IMR-90 (cell line): ENCODE measurements at regions not wholly inside any gene's neighbourhood (a gene's known extent, or its start where the extent isn't known, plus 50 kb on each side); places are given as distances from the start of the nearest gene placed in this dataset.

ENCODE experiments used
- ATAC-seq: fragments of 200-7000 bp; cut with Tn5 transposase; 2 replicates; pipeline ENCODE4 v1.9.1; 2020; ENCODE audit warnings: low read depth, mild to moderate bottlenecking, moderate library complexity
- BruUV-seq: library from RNA; stranded (reverse); fragments of 400-500 nt; replicated peaks from 2 replicates; lab custom pipeline; 2021; lab: Mats Ljungman, UMichigan
- CTCF ChIA-PET: fragments of 300-600 bp; formaldehyde crosslinking; extraction: SDS; loops from one replicate; lab custom pipeline; 2021; ENCODE audit warnings: antibody characterized with exemption; lab: Yijun Ruan, JAX
- POLR2A ChIA-PET: fragments of 300-600 bp; sonication (Branson Sonifier 250); formaldehyde crosslinking; loops from one replicate; lab custom pipeline; 2022; ENCODE audit warnings: antibody characterized with exemption; ENCODE audit not compliant: unreplicated experiment; lab: Charles Lee
- DNase-seq: peaks from one replicate; pipeline ENCODE4 v3.0.0; 2013
- H2AFZ ChIP-seq: replicated peaks from 2 replicates; pipeline ENCODE3; 2013; ENCODE audit warnings: low read length, mild to moderate bottlenecking; ENCODE audit not compliant: poor library complexity
- H2AK5ac ChIP-seq: 2 replicates; pipeline ENCODE4 v1.6.1; 2013; ENCODE audit warnings: low read depth, low read length, inconsistent platforms
- H2AK9ac ChIP-seq: replicated peaks from 2 replicates; pipeline ENCODE3; 2013; ENCODE audit warnings: mild to moderate bottlenecking, low read depth, low read length, moderate library complexity; ENCODE audit not compliant: poor library complexity
- H2BK120ac ChIP-seq: 2 replicates; pipeline ENCODE4 v1.6.1; 2013; ENCODE audit warnings: low read depth, low read length, inconsistent platforms
- H2BK15ac ChIP-seq: 3 replicates; pipeline ENCODE4 v1.6.1; 2013; ENCODE audit warnings: low read depth, low read length, inconsistent platforms
- H2BK20ac ChIP-seq: 2 replicates; pipeline ENCODE4 v1.6.1; 2013; ENCODE audit warnings: low read depth, mild to moderate bottlenecking, inconsistent platforms, low read length, moderate library complexity
- H2BK5ac ChIP-seq: 2 replicates; pipeline ENCODE4 v1.6.1; 2013; ENCODE audit warnings: mild to moderate bottlenecking, low read depth, low read length, inconsistent platforms; ENCODE audit not compliant: poor library complexity, severe bottlenecking
- H3K14ac ChIP-seq: replicated peaks from 2 replicates; pipeline ENCODE4 v1.6.1; 2013; ENCODE audit warnings: low read depth, low read length, inconsistent platforms
- H3K18ac ChIP-seq: 2 replicates; pipeline ENCODE4 v1.6.1; 2013; ENCODE audit warnings: low read depth, low read length, control low read depth
- H3K23ac ChIP-seq: 2 replicates; pipeline ENCODE4 v1.6.1; 2013; ENCODE audit warnings: low read depth, low read length, inconsistent platforms
- H3K27ac ChIP-seq: 2 replicates; pipeline ENCODE4 v1.5.1; 2013; ENCODE audit warnings: mild to moderate bottlenecking, control low read depth, low read length; ENCODE audit not compliant: insufficient read depth
- H3K27me3 ChIP-seq: 2 replicates; pipeline ENCODE4 v1.6.1; 2013; ENCODE audit warnings: low read length; ENCODE audit not compliant: control insufficient read depth, insufficient read depth
- H3K36me3 ChIP-seq: 2 replicates; pipeline ENCODE4 v1.6.1; 2013; ENCODE audit warnings: low read length, mixed read lengths; ENCODE audit not compliant: control insufficient read depth, insufficient read depth
- H3K4ac ChIP-seq: 2 replicates; pipeline ENCODE4 v1.6.1; 2013; ENCODE audit warnings: low read depth, low read length, inconsistent platforms
- H3K4me1 ChIP-seq: 2 replicates; pipeline ENCODE4 v1.6.1; 2013; ENCODE audit warnings: low read length, mixed read lengths; ENCODE audit not compliant: control insufficient read depth, insufficient read depth
- H3K4me2 ChIP-seq: 2 replicates; pipeline ENCODE4 v1.6.1; 2013; ENCODE audit warnings: low read depth, mild to moderate bottlenecking, control low read depth, low read length, moderate library complexity
- H3K4me3 ChIP-seq: 2 replicates; pipeline ENCODE4 v1.5.1; 2013; ENCODE audit warnings: low read depth, mild to moderate bottlenecking, control low read depth, low read length, moderate library complexity; ENCODE audit not compliant: insufficient read depth
- H3K56ac ChIP-seq: 2 replicates; pipeline ENCODE4 v1.6.1; 2013; ENCODE audit warnings: low read length, inconsistent platforms; ENCODE audit not compliant: insufficient read depth; ENCODE audit errors: extremely low read depth
- H3K79me1 ChIP-seq, 2 experiments: 2 replicates each; pipeline ENCODE4 v1.6.1; 2013; ENCODE audit warnings: low read length in 2 of 2, inconsistent platforms in 1 of 2, low read depth in 1 of 2
- H3K9ac ChIP-seq: 2 replicates; pipeline ENCODE4 v1.6.1; 2013; ENCODE audit warnings: low read depth, low read length, control low read depth
- H3K9me1 ChIP-seq: 2 replicates; pipeline ENCODE4 v1.6.1; 2013; ENCODE audit warnings: low read length, inconsistent platforms; ENCODE audit not compliant: insufficient read depth
- H3K9me3 ChIP-seq: 2 replicates; pipeline ENCODE4 v1.6.1; 2013; ENCODE audit warnings: low read length; ENCODE audit not compliant: control insufficient read depth, insufficient read depth
- H4K20me1 ChIP-seq: 2 replicates; pipeline ENCODE4 v1.6.1; 2013; ENCODE audit warnings: low read length, inconsistent platforms; ENCODE audit not compliant: insufficient read depth
- H4K5ac ChIP-seq: 2 replicates; pipeline ENCODE4 v1.6.1; 2013; ENCODE audit warnings: mild to moderate bottlenecking, low read depth, low read length, control low read depth
- H4K8ac ChIP-seq, 2 experiments: 2 replicates each; pipeline ENCODE4 v1.6.1; 2013; ENCODE audit warnings: low read depth in 2 of 2, low read length in 2 of 2, control low read depth in 1 of 2, inconsistent platforms in 1 of 2
- H4K91ac ChIP-seq: 2 replicates; pipeline ENCODE4 v1.6.1; 2013; ENCODE audit warnings: low read depth, low read length, inconsistent platforms; ENCODE audit not compliant: insufficient read depth
- BHLHE40 ChIP-seq: fragments of 150-350 bp; IDR thresholded peaks from 2 replicates; pipeline ENCODE4 v1.6.1; 2016; ENCODE audit warnings: mild to moderate bottlenecking, low read depth, low read length
- CEBPB ChIP-seq: IDR thresholded peaks from 2 replicates; pipeline ENCODE4 v1.6.1; 2012; ENCODE audit warnings: low read depth, low read length, improper control_type of control experiment
- CHD1 ChIP-seq: IDR thresholded peaks from 2 replicates; pipeline ENCODE4 v1.6.1; 2012; ENCODE audit warnings: low read depth, low read length, improper control_type of control experiment
- MXI1 ChIP-seq: IDR thresholded peaks from 2 replicates; pipeline ENCODE4 v1.6.1; 2012; ENCODE audit warnings: low read depth, mild to moderate bottlenecking, low read length, moderate library complexity, borderline replicate concordance
- RCOR1 ChIP-seq: IDR thresholded peaks from 2 replicates; pipeline ENCODE4 v1.6.1; 2012; ENCODE audit warnings: mild to moderate bottlenecking, low read length, improper control_type of control experiment; ENCODE audit not compliant: insufficient replicate concordance
- USF2 ChIP-seq: fragments of 150-350 bp; IDR thresholded peaks from 2 replicates; pipeline ENCODE4 v1.6.1; 2017; ENCODE audit warnings: mild to moderate bottlenecking, antibody characterized with exemption, low read length, low read depth
- WGBS, 2 experiments: methylation state at CpG; one replicate each; pipeline versions ENCODE4 v1.1.5 to v1.1.7; 2013; ENCODE audit warnings: missing lambda C conversion rate in 2 of 2; ENCODE audit not compliant: insufficient read length in 1 of 2; ENCODE audit errors: extremely low coverage in 2 of 2; 5-methylcytosine and 5-hydroxymethylcytosine counted together
- dilution Hi-C: fragments of 300-500 bp; cut with HindIII; formaldehyde crosslinking; loops from one replicate; pipeline ENCODE4 v1.14.3; 2018; ENCODE audit warnings: low sequenced_read_pairs; ENCODE audit not compliant: unreplicated experiment
- in situ Hi-C: fragments of 300-500 bp; cut with MboI; formaldehyde crosslinking; loops from 3 replicates; pipeline ENCODE4 v1.14.3; 2019; ENCODE audit warnings: low sequenced_read_pairs, inconsistent platforms, mixed read lengths
- intact Hi-C: fragments of 100-400 bp; cut with micrococcal nuclease; formaldehyde crosslinking; loops from 2 replicates; pipeline ENCODE4 v1.10.0; 2022

- H2BK15ac ChIP-seq, result no peak overlapping the region
- H4K20me1 ChIP-seq, result no peaks in the 10 kb centered on the region
- no peak overlapping the region for H3K14ac ChIP-seq
- no peak overlapping the region for H3K4me3 ChIP-seq
- no peak overlapping the region for H2BK120ac ChIP-seq
- no peak overlapping the region for H4K5ac ChIP-seq
- H3K79me1 ChIP-seq, result no peaks in the 10 kb centered on the region
- ATAC-seq (no peak), DNase-seq (no peak)
- in situ Hi-C loops (no loop called here), dilution Hi-C loops (no loop called here), intact Hi-C loops (no loop called here)
- no peak overlapping the region for H2AK5ac ChIP-seq
- H3K18ac ChIP-seq, result no peak overlapping the region
- H2AK9ac ChIP-seq, result no peak overlapping the region
- CTCF ChIA-PET, result no interaction called here
- H2BK20ac ChIP-seq, result no peak overlapping the region
- BruUV-seq, result no TSS peak
- H3K36me3 ChIP-seq, result no peaks in the 10 kb centered on the region
- no peak overlapping the region for H2AFZ ChIP-seq
- no peaks in the 10 kb centered on the region for H3K9me1 ChIP-seq
- no peak for TF ChIP-seq CEBPB
- TF ChIP-seq USF2, result no peak
- TF ChIP-seq MXI1, result no peak
- no peak for TF ChIP-seq RCOR1
- TF ChIP-seq BHLHE40, result no peak
- no peak for TF ChIP-seq CHD1
- H3K27ac ChIP-seq, result no peak overlapping the region
- H2BK5ac ChIP-seq, result no peak overlapping the region
- WGBS, 2 experiments, result 17% methylated on average over 1 of the region's 6 CpGs; no CpG with 5 or more reads in 1 of the 2 experiments
- H3K4me1 ChIP-seq, result no peaks in the 10 kb centered on the region
- no peak overlapping the region for H3K9ac ChIP-seq
- H3K56ac ChIP-seq, result no peak overlapping the region
- POLR2A ChIA-PET, result no interaction called here
- no peak overlapping the region for H3K23ac ChIP-seq
- no peak overlapping the region for H4K8ac ChIP-seq
- H3K27me3 ChIP-seq, result no peaks in the 10 kb centered on the region
- H3K4ac ChIP-seq, result no peak overlapping the region
- peaks cover 14% of the 10 kb centered on the region for H3K9me3 ChIP-seq
- no peak overlapping the region for H3K4me2 ChIP-seq
- no peak overlapping the region for H4K91ac ChIP-seq
Observed at GRCh38 chr10:123299598-123299997, 145.4 kb downstream of the BUB3 start.
